Fibroblast of lung (primary cell): ENCODE measurements at regions not wholly inside any gene's neighbourhood (a gene's known extent, or its start where the extent isn't known, plus 50 kb on each side); places are given as distances from the start of the nearest gene placed in this dataset.

ENCODE experiments used
- CTCF ChIP-seq, 2 donors: IDR thresholded peaks in 1 of 2; conservative IDR thresholded peaks in 1 of 2; 1 replicate in 1 of 2; 2 replicates in 1 of 2; pipeline ENCODE4 v1.5.1; 2011 to 2012; ENCODE audit warnings: low read length in 2 of 2, control low read depth in 1 of 2, inconsistent platforms in 1 of 2, low read depth in 1 of 2, mild to moderate bottlenecking in 1 of 2
- EZH2 ChIP-seq: IDR thresholded peaks from 2 replicates; pipeline ENCODE4 v1.5.1; 2012; ENCODE audit warnings: low read length, control low read depth, mild to moderate bottlenecking; ENCODE audit errors: missing control alignments

GRCh38 chr4:156614536-156614935 lies 357.1 kb downstream of the PDGFC start:
- no peak for TF ChIP-seq CTCF (conservative IDR thresholded peaks at IDR 0.05 in 1 of 2, IDR thresholded peaks at IDR 0.05 in 1 of 2; ENCODE audit: low read depth in 1 of 2, low read length in 2 of 2)
- TF ChIP-seq EZH2, result no peak
